ENCODE measurements at regions not wholly inside any gene's neighbourhood (a gene's known extent, or its start where the extent isn't known, plus 50 kb on each side); places are given as distances from the start of the nearest gene placed in this dataset.

- no peak for TF ChIP-seq CTCF (IDR thresholded peaks at IDR 0.05)
- TF ChIP-seq POLR2A (IDR thresholded peaks at IDR 0.05), result no peak
Measured at GRCh38 chr10:83617172-83617571, 522.1 kb upstream of the GHITM start.

All from heart left ventricle (tissue), 13 donors.